Islet precursor cell (in vitro differentiated cells): ENCODE measurements at regions not wholly inside any gene's neighbourhood (a gene's known extent, or its start where the extent isn't known, plus 50 kb on each side); places are given as distances from the start of the nearest gene placed in this dataset.

Experiments
- DNase-seq: peaks from one replicate; pipeline ENCODE4 v3.0.0-alpha.2; 2018

DNA sequence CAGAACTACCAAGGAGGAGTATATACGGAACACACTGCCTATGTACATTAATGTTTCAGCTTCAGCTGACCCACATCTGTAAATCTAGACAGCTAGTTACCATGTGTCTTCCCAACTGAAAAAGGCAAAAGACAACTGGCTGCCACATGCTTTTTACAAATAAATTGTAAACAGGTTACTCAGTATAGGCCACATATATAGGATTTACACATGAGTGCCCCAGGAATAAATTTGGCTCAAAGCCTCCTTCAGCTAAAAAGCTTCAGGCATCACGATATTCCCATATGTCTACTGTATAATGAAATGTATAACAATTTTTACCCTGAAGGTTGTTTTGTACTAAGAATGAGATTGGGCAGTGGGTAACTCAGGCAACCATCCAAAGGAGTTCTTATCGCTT, 175.9 kb upstream of the BMP4 start:
- DNase-seq: no peak

DNA sequence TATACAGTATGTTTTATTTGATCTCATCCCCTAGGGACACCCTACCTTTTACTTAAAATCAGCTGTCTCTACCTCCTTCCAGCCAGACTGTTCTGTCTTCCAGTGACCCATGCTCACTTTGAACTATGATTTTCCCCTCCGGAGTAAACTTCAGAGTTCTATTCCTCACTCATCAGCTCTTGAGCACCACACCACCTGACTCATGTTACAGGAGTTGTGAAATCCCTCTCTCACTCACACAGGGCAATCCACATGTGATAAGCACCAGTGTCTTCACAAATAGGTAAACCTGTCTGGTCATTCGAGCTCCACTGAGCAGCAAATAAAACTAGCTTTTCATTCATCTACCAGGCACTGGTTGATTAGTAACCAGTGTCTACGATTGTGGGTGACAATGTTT, 177.3 kb upstream of the BMP4 start:
- no peak for DNase-seq

DNA sequence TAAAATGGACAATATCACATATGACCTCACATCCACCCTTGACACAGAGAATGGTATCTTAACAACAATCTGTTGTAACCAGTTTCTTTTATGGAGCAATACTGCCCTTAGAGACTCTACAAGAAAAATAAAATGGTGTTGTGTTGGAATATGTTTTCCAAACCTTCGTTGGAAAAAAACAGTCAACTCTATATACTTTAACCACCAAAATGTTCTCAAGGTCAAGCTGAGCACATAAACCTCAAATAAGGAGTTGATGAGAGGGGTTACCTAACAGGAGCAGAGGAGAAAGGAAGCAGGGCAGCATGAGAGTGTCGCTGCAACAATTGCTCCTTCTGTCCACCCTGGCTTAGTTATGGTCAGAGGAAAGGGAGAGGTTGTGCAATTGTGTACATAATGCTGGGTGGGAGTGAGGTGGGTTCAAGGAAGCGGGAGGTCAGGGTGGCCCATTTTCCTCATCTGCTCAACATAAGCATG, 179.2 kb upstream of the BMP4 start:
- DNase-seq: no peak

DNA sequence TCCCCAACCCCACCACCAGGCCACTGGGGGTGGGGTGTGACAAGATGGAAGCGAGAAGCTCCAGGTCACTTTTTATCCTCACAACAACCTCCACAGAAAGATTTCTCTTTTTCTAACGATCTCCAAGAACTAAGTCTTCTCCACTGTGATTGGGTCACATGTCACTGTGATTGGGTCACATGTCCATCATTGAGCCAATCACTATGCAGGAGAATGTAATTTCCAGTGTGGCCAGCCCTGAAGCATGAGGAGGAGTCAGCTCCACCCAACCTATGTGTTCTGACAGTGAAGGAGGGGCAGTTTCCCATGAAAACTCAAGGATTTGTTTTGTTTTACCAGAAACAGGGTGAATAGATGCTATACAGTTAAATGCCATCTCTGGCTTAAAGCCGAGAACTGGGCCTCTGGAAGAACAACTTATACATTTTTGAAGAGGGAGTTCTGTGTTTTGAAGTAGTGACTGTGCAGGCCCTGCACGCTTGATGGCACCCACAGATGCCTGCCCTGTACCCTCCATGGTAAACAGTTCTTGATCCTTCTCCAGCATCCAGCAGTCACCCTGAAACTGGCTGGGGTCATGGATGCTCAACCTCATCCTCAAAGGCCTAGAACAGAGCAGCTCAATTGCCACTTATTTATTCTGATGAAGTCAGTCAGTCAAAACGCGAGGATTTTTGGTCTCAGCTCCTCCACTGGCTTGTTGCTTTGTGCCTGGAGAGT, 180.4 kb upstream of the BMP4 start:
- DNase-seq: no peak

DNA sequence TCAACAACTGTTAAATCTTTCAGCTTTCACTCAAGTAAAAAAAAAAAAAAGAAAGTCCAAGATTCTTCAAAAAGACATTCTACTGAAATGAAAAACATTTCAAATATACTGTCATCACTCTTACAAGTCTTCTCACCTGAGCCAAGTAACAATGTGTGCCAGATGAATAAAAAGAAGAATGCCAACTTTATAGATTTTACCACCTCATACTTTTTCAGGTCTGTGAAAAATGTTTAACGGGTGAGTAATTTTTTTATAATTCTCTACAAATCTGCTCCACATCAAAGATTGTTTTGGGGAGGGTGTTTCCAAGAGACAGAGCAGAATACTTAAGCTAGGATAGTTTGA, 181.0 kb upstream of the BMP4 start:
- DNase-seq: no peak

DNA sequence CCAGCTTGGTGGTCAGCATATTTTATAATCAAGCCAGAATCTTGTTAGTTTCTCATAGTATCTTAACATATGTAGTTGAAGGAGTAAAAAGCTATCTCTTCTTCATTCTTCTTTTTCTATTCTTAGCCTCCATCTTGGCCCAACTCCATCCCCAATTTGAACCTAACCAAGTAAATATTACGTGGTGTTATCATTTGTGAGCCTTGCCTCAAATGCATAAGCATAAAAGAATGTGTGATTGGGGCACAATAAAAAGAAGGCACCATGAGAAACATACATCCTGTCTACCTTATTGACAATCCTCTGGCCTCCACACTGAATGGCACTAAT, 181.4 kb upstream of the BMP4 start:
- DNase-seq: no peak

DNA sequence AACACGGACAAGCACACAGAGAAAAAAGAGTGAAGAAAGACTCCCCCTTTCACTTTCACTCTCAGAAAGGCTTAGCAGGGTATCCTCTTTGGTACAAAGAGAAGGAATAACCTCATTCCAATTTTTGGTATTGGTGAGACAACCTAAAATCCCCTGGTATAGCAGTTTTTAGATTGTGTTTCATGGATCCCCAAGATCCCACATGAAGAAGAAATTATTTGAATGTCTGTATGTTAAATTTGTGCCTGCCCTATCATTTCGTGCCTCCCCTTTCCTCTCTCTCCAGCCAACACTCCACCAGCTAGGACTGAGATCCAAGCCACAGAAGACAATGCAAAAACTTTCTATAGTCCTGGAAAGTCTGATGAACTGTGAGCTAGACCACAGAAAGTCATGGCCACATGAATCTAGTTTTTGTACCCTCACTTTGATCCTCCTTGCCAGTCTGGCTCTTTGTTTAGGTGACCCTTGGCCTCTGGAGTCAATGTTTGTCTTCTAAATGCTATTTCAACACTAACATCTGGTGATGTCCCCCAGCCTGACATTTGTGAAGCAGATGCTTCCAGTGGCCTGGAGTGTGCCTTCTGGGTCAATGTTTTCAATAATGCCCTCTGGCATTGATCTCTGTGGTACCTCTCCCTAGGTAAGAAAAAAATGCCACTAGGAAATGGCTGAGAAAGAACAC, 181.9 kb upstream of the BMP4 start:
- DNase-seq: no peak

DNA sequence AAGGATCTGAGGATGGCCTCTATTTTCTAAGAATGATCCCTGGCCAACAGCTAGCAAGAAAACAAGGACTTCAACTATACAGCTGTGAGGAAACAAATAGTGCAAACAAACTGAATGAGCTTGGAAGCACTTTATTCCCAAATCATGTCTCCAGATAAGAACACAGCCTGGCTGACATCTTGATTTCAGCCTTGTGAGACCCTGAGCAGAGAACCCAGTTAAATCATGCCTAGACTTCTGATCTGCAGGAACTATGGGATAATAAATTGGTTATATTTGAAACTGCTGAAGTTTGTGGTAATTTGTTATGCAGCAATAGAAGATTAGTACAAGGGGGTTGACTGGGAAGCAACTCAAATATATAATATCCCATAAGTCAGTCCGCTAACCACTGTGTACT, 183.9 kb upstream of the BMP4 start:
- no peak for DNase-seq

DNA sequence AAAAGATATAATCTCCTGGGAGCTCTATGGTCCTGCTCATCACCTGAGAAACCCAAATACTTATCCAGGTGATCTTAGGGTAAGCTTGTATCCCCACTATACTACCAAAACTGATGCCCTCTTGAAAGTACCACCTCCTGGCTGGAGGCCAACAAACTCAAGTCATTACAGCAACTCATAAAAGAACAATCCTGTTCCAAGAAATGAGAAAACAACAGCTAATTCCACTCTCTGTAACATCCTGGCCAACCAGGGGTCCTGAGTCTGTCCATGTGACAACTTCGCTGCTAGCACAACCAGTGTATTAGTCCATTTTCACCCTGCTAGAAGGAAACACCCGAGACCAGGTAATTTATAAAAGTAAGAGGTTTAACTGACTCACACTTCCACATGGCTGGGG, 190.0 kb upstream of the BMP4 start:
- no peak for DNase-seq

DNA sequence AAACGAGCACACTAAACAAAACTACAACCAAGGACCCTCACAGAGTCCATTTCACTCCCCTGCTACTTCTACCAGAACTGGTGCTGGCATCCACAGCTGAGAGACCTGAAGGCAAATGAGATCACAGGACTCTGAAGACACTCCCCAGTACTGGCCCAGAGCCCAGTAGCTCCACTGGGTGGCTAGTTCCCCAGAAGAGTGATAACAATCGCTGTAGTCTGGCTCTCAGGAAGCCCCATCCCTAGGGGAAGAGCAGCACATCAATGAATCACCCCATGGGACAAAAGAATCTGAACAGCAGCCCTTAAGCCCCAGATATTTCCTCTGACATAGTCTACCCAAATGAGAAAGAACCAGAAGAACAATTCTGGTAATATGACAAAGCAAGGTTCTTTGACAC, 190.7 kb upstream of the BMP4 start:
- no peak for DNase-seq

DNA sequence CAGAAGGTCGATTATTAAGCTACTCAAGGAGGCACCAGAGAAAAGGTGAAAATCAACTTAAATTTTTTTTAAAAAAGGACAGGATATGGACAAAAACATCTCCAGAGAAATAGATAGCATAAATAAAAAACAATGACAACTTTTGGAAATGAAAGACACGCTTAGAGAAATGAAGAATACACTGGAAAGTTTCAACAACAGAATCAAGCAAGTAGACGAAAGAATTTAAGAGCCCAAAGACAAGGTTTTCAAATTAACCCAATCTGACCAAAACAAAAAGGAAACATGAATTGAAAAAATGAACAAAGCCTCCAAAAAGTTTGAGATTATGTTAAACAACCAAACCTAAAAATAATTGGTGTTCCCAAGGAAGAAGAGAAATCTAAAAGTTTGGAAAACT, 191.1 kb upstream of the BMP4 start:
- DNase-seq: no peak

DNA sequence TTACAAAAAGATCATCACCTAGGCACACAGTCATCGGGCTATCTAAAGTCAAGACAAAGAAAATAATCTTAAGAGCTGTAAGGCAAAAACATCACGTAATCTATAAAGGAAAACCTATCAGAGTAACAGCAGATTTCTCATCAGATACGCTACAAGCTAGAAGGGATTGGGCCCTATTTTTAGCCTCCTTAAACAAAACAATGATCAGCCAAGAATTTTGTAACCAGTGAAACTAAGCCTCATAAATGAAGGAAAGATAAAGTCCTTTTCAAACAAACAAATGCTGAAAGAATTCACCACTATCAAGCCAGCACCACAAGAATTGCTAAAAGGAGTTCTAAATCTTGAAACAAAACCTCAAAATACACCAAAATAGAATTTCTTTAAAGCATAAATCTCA, 191.6 kb upstream of the BMP4 start:
- no peak for DNase-seq

DNA sequence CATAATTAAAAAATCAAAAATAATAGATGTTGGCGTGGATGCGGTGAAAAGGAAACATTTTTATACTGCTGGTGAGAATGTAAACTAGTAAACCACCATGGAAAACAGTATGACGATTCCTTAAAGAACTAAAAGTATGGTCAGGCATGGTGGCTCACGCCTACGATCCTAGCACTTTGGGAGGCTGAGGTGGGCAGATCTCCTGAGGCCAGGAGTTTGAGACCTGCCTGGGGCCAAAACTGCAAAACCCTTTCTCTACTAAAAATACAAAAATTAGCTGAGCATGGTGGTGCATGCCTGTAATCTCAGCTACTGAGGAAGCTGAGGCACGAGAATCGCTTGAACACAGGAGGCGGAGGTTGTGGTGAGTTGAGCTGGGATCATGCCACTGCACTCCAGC, 195.7 kb upstream of the BMP4 start:
- DNase-seq: no peak

DNA sequence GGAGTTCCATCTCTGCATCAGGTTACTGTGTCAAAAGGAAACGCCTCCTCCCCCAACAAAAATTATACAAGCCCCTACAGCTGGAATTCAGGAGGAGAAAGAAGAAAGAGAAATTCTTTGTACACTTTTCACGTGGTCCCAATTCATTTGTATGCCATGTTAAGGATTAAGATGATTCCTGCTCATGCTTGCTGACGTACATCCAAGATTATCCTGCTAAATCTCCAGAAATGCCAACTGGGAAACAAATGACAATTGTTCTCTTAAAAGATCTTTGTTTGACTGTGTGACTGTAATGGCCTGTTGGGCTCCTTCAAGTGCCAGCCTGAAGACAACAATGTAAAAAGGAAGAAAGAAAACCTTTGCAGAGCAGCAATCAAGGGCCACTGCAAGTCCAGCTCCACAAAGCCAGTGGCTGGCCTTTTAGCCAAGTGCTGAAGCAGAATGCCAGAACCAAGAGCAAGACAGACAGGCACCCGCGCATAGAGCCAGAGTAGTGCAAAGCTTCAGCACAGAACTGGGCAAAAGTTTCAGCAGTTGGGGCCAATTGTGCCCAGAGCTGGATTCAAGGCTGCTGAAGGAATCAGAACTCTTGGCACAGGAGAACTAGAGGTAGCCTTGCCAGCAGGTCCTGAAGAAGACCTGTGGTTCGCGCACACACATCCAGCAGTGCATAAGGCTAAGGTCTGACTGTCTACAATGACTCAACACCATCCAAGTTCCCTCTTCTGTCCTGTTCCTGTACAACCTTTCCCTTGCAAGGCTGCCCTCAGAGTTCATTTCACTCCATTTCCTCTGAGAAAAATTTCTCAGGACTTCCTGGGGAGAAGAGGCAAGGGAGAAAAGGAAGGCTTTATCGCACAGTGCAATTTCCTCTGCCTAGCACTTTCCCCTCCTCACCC, 209.7 kb upstream of the BMP4 start:
- no peak for DNase-seq

DNA sequence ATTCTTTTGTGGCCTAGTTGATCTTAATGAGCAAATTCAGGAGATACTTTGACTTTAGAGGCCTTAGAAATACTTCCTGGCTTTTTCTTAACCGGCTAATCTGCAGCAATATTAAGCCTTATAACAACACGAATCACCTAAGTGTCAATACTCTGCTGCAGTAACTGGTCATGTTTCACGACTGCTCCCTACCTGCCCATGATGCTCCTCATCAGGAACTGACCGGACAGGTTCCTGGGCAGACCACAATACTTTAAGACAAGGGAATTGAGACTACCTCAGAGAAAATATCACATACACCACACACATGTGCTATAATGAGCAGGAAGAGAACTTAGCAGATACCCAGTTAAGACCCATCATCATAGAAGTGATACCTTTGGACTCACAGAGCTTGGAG, 211.9 kb upstream of the BMP4 start:
- no peak for DNase-seq

DNA sequence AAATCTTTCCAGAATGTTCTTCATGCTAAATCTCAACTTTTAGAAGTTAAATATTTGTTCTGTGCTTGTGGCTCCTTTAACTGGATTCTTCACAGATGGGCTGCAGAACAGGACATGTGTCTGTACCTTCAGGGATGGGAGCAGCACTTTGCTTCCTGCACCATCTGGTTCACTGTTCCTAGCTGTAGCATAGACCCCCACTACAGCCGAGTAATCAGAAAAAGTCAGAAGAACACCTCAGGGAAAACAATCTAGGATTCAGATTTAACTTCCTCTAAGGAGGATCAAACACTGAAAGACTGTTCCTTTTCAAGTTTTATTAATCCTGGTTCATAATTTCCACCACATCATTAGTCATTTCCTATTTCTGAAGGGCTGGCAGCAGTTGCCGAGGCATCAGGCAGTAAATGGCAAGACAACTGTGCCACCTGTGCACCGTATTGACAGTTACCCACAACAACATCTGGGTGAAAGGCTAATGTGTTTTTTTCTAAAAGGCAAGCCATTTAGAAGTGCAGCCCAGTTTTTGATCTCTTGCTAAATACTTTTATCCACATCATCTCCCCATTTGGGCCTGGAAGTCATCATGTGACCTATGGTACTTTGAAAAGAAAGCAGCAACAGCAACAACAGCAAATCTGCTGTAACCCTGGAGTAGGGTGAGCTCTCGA, 212.8 kb upstream of the BMP4 start:
- no peak for DNase-seq

DNA sequence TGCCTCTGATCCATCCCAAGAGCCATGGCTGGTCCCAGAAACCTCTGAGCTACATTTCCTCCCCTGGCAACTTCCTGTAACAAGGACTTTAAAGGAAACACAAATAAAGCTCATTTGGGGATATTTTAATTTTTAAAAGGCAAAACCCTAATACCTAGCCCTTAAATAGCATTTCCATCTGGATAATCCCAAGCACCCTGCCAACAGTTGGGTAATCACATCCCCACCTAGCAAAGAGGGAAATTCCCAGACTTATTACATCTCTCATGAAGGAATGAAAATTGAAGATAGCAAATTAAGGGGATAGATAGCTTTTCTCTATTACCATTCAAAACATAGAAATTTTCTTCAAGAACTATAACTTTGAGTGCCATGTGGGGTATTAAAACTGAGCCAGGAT, 213.7 kb upstream of the BMP4 start:
- DNase-seq: no peak

DNA sequence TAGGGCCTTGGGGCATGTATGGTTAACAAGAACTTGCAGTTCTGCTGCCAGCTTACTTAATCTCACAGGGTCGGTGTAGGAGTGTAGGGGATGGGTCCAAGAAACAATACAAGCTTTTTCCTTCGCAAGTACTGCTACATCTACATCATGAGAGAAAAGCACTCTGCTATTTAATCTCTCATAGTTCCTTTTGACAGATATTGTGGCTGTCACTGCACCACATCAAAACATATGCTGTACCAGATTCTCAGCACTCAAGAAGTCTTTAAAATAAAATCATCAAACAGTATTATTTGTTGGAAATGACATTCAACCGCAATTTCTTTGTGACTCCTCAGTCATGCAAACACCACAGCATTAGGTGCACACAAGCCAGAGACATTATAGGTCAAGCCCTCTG, 215.5 kb upstream of the BMP4 start:
- DNase-seq: no peak

DNA sequence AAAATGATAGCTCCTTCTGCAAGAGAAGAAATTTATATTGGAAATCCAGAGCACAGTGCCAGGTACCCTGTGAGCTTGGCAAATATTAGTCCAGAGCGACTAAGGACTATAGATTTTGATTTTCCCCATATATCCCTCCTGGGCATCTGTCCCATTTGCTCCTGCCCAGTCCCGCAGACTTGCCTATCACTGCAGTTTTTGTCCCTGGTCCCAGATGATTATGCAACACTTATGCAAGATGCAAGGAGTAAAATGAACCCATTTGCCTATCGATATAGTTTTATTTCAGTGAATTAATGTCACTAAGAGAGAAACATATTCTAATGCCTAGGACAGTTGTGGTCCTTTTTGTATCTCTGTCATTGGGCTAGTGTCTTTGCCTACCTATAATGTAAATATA, 215.9 kb upstream of the BMP4 start:
- DNase-seq: no peak

DNA sequence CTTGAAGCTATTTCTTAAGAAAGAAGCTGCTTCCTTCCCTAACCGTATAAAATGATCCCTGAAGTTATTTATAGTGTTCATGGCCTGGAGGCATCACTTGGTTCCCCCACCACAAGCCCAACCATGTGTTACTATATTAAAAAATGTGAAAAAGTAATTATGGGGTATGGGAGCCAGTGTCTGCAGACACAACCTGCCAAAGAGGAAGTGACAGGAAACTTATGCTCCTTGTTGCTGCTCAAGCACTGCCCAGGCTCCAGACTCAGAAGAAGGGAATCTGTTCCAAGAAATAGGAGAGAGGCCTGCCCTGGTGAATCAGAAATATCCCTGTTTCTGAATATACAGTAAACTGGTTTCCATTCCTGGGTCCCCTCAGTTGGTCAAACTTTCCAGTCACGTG, 217.2 kb upstream of the BMP4 start:
- no peak for DNase-seq

DNA sequence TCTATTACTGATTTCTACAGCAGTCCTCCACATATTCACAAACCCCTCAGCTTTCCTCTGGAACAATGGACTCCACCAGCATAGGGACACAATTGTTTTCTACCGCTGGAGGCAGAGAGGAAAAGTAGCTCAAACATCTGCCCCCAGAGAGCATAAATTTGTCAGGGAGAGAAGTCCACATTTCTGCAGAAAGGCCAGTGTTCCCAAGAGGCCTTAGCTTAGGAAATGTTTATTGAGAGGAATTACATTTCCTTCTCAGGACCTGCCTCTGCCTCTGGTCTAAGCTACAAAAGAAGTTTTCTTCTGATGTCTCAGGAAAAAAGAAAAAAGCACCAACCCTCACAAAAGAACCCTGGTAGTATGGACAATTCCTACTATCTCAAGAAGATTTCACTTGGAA, 217.8 kb upstream of the BMP4 start:
- DNase-seq: no peak

DNA sequence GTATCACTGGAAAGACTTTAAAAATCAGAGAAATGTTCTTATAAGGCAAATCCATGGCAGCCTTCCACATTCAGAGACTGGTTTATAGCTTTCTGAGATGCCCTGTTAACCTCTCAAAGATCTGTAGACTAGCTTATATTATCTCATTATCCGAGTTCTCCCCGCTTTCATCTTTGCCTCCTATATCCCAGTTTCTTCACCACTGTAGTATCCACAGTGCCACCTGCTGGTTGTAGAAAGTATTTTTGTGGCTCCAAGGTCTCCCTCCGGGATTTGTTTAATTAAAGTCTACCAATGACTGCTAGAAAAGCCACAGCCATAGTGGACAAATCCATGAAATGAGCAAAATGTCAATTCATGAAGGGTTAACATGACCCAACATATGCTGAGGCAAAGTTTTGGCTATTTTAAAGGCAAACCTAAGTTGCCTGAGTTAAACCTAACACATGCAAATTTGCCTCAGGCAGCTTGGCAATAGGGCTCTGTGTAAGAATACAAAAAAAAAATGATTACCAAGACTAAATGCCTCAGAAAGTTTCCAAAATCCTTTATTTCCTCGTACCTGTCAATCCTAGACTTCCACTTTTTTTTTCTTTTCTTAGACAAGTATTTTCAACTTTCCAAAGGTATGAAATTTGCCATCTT, 218.8 kb upstream of the BMP4 start:
- peak; percentile 80 for DNase-seq

DNA sequence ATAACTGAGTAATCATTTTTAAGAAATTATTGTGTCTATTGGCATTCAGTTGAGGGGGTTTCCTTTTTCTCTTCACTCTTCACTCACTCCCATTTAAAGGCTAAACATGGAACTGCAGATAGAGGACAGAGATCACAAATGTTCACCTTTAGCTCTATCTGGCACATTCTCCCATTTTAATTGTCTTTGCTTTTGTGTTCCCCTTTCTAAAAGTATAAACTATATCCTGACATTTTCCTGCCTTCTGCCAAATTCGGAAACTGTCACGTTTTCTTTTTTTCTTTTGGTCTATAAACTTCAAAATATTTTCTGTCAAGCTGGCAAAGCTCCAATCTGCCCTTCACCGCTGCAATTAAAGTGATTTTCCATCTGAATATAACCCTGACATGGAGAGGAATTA, 219.8 kb upstream of the CDKN3 start:
- no peak for DNase-seq
